ENCODE measurements at regions not wholly inside any gene's neighbourhood (a gene's known extent, or its start where the extent isn't known, plus 50 kb on each side); places are given as distances from the start of the nearest gene placed in this dataset.

- TF ChIP-seq REST (IDR thresholded peaks at IDR 0.05; ENCODE audit: low read depth) (no peak), CBX3 (IDR thresholded peaks at IDR 0.05; ENCODE audit: low read depth) (no peak), EZH2 (IDR thresholded peaks at IDR 0.05) (no peak)
- TF ChIP-seq, protein P1, sequence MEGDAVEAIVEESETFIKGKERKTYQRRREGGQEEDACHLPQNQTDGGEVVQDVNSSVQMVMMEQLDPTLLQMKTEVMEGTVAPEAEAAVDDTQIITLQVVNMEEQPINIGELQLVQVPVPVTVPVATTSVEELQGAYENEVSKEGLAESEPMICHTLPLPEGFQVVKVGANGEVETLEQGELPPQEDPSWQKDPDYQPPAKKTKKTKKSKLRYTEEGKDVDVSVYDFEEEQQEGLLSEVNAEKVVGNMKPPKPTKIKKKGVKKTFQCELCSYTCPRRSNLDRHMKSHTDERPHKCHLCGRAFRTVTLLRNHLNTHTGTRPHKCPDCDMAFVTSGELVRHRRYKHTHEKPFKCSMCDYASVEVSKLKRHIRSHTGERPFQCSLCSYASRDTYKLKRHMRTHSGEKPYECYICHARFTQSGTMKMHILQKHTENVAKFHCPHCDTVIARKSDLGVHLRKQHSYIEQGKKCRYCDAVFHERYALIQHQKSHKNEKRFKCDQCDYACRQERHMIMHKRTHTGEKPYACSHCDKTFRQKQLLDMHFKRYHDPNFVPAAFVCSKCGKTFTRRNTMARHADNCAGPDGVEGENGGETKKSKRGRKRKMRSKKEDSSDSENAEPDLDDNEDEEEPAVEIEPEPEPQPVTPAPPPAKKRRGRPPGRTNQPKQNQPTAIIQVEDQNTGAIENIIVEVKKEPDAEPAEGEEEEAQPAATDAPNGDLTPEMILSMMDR (IDR thresholded peaks at IDR 0.05 in 2 of 3, conservative IDR thresholded peaks at IDR 0.05 in 1 of 3; ENCODE audit: borderline replicate concordance in 1 of 3, insufficient read depth in 1 of 3, low read depth in 2 of 3, low read length in 2 of 3), result no peak
- TF ChIP-seq, protein P2, sequence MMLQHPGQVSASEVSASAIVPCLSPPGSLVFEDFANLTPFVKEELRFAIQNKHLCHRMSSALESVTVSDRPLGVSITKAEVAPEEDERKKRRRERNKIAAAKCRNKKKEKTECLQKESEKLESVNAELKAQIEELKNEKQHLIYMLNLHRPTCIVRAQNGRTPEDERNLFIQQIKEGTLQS (IDR thresholded peaks at IDR 0.05), result no peak
These were observed 357.0 kb upstream of the TMEFF2 start (continued) for GRCh38 chr2:192551760-192552159.

DNA sequence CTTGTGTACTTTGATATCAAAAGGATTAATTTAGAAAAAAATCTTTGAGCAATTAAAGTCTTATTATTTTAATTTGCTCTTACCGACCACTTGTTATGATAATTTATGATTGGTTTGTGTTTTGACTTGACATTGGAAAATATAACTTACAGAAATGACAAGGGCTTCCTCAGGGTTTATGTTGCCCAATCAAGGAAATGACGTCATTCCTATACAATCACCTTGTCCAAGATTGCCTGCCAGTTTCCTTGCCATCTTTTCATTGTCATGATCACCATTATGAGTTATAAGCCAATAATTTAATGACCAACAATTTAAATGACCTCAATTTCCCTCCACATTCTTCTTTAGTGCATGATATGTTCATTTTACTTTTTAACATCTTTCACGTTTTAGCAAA is 351.8 kb upstream of the TMEFF2 start:
- H3K27ac ChIP-seq (ENCODE audit: low read depth, low read length), result no peak overlapping the region
- no peaks in the 10 kb centered on the region for H3K27me3 ChIP-seq (ENCODE audit: insufficient read depth, low read length)
- no peaks in the 10 kb centered on the region for H3K9me3 ChIP-seq (ENCODE audit: control insufficient read depth in 1 of 2, insufficient read depth in 1 of 2, low read depth in 1 of 2, low read length in 2 of 2)
- POLR2A ChIA-PET, result no interaction called here
- no peaks in the 10 kb centered on the region for H3K36me3 ChIP-seq (ENCODE audit: control insufficient read depth in 1 of 2, insufficient read depth in 2 of 2, low read length in 2 of 2)
- no peaks in the 10 kb centered on the region for H3K4me1 ChIP-seq (ENCODE audit: control insufficient read depth in 1 of 2, insufficient read depth in 2 of 2, low read length in 2 of 2)
- H3K79me2 ChIP-seq (ENCODE audit: insufficient read depth, low read length), result no peaks in the 10 kb centered on the region
- no peaks in the 10 kb centered on the region for H3K9me2 ChIP-seq (ENCODE audit: insufficient read depth)
- BruUV-seq (replicated peaks), result no TSS peak
- H2AFZ ChIP-seq (ENCODE audit: low read depth, low read length, poor library complexity, severe bottlenecking), result peak overlapping the region; percentile 5
- RAD21 ChIA-PET (ENCODE audit: low non-redundant PET in 1 of 2, low total read pairs in 2 of 2, uncharacterized antibody in 2 of 2, unreplicated experiment in 2 of 2), result no interaction called here
- DNase-seq (ENCODE audit: low read depth, low spot score) (no peak), ATAC-seq (no peak)
- TF ChIP-seq, protein P1 (IDR thresholded peaks at IDR 0.05 in 2 of 3, conservative IDR thresholded peaks at IDR 0.05 in 1 of 3; ENCODE audit: borderline replicate concordance in 1 of 3, insufficient read depth in 1 of 3, low read depth in 2 of 3, low read length in 2 of 3), result no peak
- TF ChIP-seq JUND (IDR thresholded peaks at IDR 0.05), result no peak
- no peak for TF ChIP-seq ZNF274 (IDR thresholded peaks at IDR 0.05; ENCODE audit: low read depth, low read length)
- TF ChIP-seq CEBPB (IDR thresholded peaks at IDR 0.05; ENCODE audit: low read depth), result no peak
- TF ChIP-seq, protein P3, sequence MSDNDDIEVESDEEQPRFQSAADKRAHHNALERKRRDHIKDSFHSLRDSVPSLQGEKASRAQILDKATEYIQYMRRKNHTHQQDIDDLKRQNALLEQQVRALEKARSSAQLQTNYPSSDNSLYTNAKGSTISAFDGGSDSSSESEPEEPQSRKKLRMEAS (IDR thresholded peaks at IDR 0.05), result no peak
- no peak for TF ChIP-seq POLR2A (IDR thresholded peaks at IDR 0.05; ENCODE audit: borderline replicate concordance, extremely low read depth, insufficient read depth, insufficient read length)
- no peak for TF ChIP-seq ZFX (IDR thresholded peaks at IDR 0.05)
- TF ChIP-seq, protein P2 (IDR thresholded peaks at IDR 0.05), result no peak
- no peak for TF ChIP-seq ELF1 (IDR thresholded peaks at IDR 0.05; ENCODE audit: borderline replicate concordance, low read depth)
- TF ChIP-seq TCF7L2 (IDR thresholded peaks at IDR 0.05; ENCODE audit: borderline replicate concordance, extremely low read depth, insufficient read depth, insufficient read length), result no peak
- intact Hi-C loops (cut with micrococcal nuclease), result no loop called here
- H3K4me2 ChIP-seq (ENCODE audit: low read length), result no peak overlapping the region
- H3K4me3 ChIP-seq (replicated peaks in 1 of 2; ENCODE audit: low read depth in 1 of 2, low read length in 2 of 2), result no peak overlapping the region
- CTCF ChIA-PET, result no interaction called here
- no peaks in the 10 kb centered on the region for H4K20me1 ChIP-seq (ENCODE audit: insufficient read depth)
- no peak overlapping the region for H3K9ac ChIP-seq (ENCODE audit: low read length)

Measured in HCT116 (cell line).